Activated CD4-positive, alpha-beta T cell treated with anti-CD3 and anti-CD28 coated beads for 36 hours (primary cell): ENCODE measurements at regions not wholly inside any gene's neighbourhood (a gene's known extent, or its start where the extent isn't known, plus 50 kb on each side); places are given as distances from the start of the nearest gene placed in this dataset.

Source experiments
- ATAC-seq: fragments of 200-7000 bp; cut with Tn5 transposase; one replicate; pipeline ENCODE4 v1.10.0; 2021; ENCODE audit warnings: mild to moderate bottlenecking, moderate library complexity
- CTCF ChIA-PET: fragments of 350-600 bp; sonication (Branson Sonifier 250); formaldehyde crosslinking; loops from one replicate; lab custom pipeline; 2021; ENCODE audit warnings: antibody characterized with exemption; lab: Charles Lee
- POLR2A ChIA-PET: fragments of 350-600 bp; sonication (Branson Sonifier 250); formaldehyde crosslinking; loops from one replicate; lab custom pipeline; 2021; ENCODE audit warnings: antibody characterized with exemption, inconsistent platforms; lab: Charles Lee
- DNase-seq: peaks from one replicate; pipeline ENCODE4 v3.0.0-alpha.2; 2020
- H3K27ac Mint-ChIP-seq: one replicate; pipeline ENCODE4 v1.8.0; 2021; ENCODE audit warnings: mixed read lengths
- H3K27me3 Mint-ChIP-seq: one replicate; pipeline ENCODE4 v1.8.0; 2021; ENCODE audit warnings: mixed read lengths
- H3K36me3 Mint-ChIP-seq: one replicate; pipeline ENCODE4 v1.8.0; 2021; ENCODE audit warnings: low read depth, mixed read lengths
- H3K4me1 Mint-ChIP-seq: one replicate; pipeline ENCODE4 v1.8.0; 2021; ENCODE audit warnings: mixed read lengths
- H3K4me3 Mint-ChIP-seq: one replicate; pipeline ENCODE4 v1.8.0; 2021; ENCODE audit warnings: mild to moderate bottlenecking, moderate library complexity, mixed read lengths
- H3K9me3 Mint-ChIP-seq: one replicate; pipeline ENCODE4 v1.8.0; 2021; ENCODE audit warnings: low read depth, mixed read lengths
- intact Hi-C, 2 experiments: fragments of 100-400 bp; cut with DNase I in 1 of 2; cut with micrococcal nuclease in 1 of 2; formaldehyde crosslinking; loops; one replicate each; pipeline versions ENCODE4 v1.14.2 to v1.15.1; 2022 to 2024; cut with DNase I, micrococcal nuclease

DNA sequence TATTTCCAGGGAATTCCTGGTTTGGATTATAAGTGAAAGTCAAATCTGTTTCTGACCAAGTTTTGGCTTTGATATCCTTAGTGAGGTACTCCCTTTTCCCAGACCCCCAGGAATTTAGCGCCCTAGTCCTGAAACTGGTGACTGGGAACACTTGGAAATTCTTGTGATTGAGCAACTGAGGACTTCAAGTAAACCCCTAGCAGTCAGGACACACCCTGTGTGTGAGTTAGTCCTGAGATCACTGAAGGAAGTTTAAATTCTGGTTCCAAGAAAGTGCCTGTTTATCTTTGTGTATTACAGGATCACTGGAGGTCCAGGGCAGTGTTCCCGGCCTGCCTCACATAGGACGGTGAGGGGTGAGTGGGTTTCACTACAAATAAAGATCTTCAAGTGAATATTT, 95.1 kb upstream of the F3 start:
- ChIA-PET POLR2A (no interaction called here), CTCF (no interaction called here)
- Mint-ChIP-seq H3K36me3 (no peaks in the 10 kb centered on the region), H3K9me3 (no peaks in the 10 kb centered on the region), H3K4me3 (no peak overlapping the region), H3K27ac (no peak overlapping the region), H3K27me3 (peaks cover 5% of the 10 kb centered on the region), H3K4me1 (no peaks in the 10 kb centered on the region)
- ATAC-seq, result no peak
- intact Hi-C loops, result no loop called here
- no peak for DNase-seq

DNA sequence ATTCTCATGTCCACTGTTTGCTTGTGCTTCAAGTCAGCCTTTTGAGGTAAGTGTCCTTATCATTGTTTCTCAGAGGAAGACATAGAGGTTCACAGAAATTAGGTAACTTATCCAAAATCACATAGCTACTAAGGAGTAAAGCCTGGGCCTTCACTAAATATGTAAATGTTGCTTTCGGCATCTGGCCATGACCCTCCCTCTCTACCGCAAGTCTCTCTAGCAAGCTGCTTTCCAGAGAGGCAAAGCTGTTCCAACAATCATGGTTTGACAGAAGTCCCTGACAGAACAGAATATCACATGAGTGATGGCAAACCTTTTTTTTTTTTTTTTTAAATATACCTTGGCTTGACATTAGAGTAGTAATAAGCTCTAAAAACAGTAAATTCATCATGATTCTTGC, 94.5 kb upstream of the F3 start:
- ChIA-PET CTCF (interaction anchor here (0.6 kb wide), 1 partner anchor 323 kb away, joined by 6 read pairs; no protein-coding TSS in a partner anchor), POLR2A (no interaction called here)
- no peak overlapping the region for H3K4me3 Mint-ChIP-seq
- no peaks in the 10 kb centered on the region for H3K36me3 Mint-ChIP-seq
- peaks cover 5% of the 10 kb centered on the region for H3K27me3 Mint-ChIP-seq
- DNase-seq (no peak), ATAC-seq (no peak)
- H3K4me1 Mint-ChIP-seq, result no peaks in the 10 kb centered on the region
- intact Hi-C loops, result no loop called here
- no peak overlapping the region for H3K27ac Mint-ChIP-seq
- no peaks in the 10 kb centered on the region for H3K9me3 Mint-ChIP-seq

DNA sequence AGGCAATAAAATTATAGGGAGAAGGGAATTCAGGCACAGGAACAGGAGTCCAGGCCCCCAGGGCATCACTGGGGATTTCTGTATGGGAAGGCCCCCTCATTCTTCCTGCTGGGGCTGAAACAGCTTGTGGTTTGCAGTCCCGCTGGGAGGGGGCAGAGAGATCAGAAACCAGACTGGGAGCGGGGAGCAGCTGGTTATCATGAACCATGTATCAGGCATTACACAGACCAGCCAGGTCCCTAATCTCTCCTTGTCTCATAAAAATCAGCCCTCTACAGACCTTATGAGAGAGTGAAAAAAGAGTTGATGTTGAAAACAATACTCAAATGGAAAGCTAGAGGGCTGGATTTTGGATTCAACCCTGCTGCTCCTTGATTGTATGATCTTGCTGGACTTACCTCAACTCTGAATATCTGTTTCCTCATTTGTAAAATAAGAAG, 93.4 kb upstream of the F3 start:
- CTCF ChIA-PET, result interaction anchor here (1.6 kb wide), 1 partner anchor 75 kb away, joined by 4 read pairs; no protein-coding TSS in a partner anchor
- POLR2A ChIA-PET, result no interaction called here
- no peak overlapping the region for H3K27ac Mint-ChIP-seq
- no peak overlapping the region for H3K4me3 Mint-ChIP-seq
- H3K9me3 Mint-ChIP-seq, result no peaks in the 10 kb centered on the region
- no peaks in the 10 kb centered on the region for H3K36me3 Mint-ChIP-seq
- H3K4me1 Mint-ChIP-seq, result no peaks in the 10 kb centered on the region
- peaks cover 5% of the 10 kb centered on the region for H3K27me3 Mint-ChIP-seq
- intact Hi-C loops, result no loop called here
- DNase-seq (no peak), ATAC-seq (no peak)

DNA sequence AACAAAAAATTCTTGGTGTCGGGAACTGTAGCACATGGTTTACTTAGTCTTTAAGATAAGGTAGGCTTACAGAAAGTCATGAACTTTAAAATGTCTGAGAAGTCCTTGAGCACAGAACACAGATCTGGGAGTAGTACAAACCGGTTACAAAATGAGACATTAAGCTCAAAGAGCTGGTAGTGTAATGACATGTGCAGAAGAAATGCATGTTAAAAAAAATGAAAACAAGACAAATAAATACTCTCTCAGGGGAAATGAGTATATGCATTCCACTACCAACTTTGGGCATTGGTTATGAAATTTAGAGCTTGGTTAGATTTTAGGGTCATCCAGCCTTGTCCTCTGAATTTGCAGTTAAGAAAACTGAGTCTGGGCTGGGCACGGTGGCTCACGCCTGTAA, 91.5 kb upstream of the F3 start:
- CTCF ChIA-PET, result no interaction called here
- DNase-seq (no peak), ATAC-seq (no peak)
- Mint-ChIP-seq H3K36me3 (no peaks in the 10 kb centered on the region), H3K4me1 (no peaks in the 10 kb centered on the region), H3K27me3 (peaks cover 5% of the 10 kb centered on the region), H3K4me3 (no peak overlapping the region), H3K9me3 (no peaks in the 10 kb centered on the region), H3K27ac (no peak overlapping the region)
- POLR2A ChIA-PET, result no interaction called here
- intact Hi-C loops, result no loop called here

DNA sequence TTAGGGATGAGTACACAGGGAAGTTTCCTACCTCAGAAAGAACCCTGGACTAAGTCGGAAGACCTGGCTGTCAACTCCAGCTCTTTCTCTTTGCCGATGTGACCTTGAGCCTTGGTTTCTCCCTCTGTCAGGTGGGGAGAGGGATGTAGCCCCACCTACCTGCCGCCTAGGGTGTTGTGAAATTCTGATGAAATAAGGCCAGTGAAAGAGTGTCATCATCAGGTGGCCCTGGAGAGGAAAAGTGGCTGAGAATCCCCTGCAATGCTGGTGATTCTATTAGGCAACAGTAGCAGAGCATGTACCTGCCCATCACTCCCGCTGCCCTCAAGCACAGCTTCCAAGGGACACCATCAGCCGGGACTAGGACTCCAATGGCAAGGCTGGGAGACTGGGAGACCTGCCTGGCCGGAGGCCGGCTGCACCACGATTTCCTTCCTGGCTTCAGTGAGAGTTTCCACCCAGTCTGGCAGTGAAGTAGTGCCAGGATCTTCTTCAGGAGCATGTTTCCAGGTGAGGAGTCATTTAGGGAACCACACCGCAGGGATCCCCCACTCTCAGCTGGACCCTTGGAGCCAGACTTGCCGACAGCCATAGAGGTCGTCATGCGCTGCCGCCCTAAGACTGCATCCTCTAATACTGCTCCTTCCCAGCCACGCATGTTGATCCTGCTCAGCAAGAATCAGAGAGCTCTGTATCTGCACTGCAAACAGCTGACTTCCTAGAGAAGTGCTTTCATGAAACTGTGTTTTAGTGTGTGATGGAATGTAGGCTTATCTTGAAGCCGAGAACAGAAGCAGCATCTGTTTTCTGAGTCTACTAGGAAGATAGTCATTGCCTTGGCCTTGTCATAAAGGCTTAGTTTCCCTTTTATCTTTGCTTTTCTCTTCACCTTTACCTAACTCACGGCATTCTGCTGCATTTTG, 88.0 kb upstream of the F3 start:
- CTCF ChIA-PET, result interaction anchor here (0.8 kb wide), 1 partner anchor 295 kb away, joined by 3 read pairs; no protein-coding TSS in a partner anchor
- ATAC-seq, result no peak

DNA sequence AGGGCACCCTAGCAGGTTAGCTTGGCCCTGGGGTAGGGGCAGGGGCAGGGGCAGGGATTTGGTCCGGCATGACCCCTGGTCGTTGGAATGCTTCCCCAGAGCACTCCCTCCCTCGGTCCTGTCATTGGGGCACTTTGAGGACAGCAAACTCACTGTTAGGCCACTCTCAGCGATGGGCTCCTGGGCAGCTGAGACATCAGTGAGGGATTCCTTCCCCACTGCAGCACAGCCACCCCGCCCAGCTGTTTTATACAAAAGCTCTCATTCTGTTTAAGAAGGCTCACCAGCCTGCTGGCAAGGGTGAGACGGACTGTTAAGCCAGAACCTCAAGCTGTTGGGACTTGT, 86.9 kb upstream of the F3 start:
- no peak overlapping the region for H3K27ac Mint-ChIP-seq
- ChIA-PET POLR2A (no interaction called here), CTCF (no interaction called here)
- H3K4me3 Mint-ChIP-seq, result no peak overlapping the region
- DNase-seq, result no peak
- H3K9me3 Mint-ChIP-seq, result no peaks in the 10 kb centered on the region
- H3K36me3 Mint-ChIP-seq, result no peaks in the 10 kb centered on the region
- H3K4me1 Mint-ChIP-seq, result no peaks in the 10 kb centered on the region
- no peak for ATAC-seq
- intact Hi-C loops, result no loop called here
- peaks cover 3% of the 10 kb centered on the region for H3K27me3 Mint-ChIP-seq

More for the DNA sequence above, 88.0 kb upstream of the F3 start:
- no peak for DNase-seq
- H3K27ac Mint-ChIP-seq, result no peak overlapping the region
- H3K4me1 Mint-ChIP-seq, result no peaks in the 10 kb centered on the region
- intact Hi-C loops, result no loop called here
- H3K4me3 Mint-ChIP-seq, result no peak overlapping the region
- H3K9me3 Mint-ChIP-seq, result no peaks in the 10 kb centered on the region
- POLR2A ChIA-PET, result no interaction called here
- no peaks in the 10 kb centered on the region for H3K36me3 Mint-ChIP-seq
- H3K27me3 Mint-ChIP-seq, result peaks cover 5% of the 10 kb centered on the region

DNA sequence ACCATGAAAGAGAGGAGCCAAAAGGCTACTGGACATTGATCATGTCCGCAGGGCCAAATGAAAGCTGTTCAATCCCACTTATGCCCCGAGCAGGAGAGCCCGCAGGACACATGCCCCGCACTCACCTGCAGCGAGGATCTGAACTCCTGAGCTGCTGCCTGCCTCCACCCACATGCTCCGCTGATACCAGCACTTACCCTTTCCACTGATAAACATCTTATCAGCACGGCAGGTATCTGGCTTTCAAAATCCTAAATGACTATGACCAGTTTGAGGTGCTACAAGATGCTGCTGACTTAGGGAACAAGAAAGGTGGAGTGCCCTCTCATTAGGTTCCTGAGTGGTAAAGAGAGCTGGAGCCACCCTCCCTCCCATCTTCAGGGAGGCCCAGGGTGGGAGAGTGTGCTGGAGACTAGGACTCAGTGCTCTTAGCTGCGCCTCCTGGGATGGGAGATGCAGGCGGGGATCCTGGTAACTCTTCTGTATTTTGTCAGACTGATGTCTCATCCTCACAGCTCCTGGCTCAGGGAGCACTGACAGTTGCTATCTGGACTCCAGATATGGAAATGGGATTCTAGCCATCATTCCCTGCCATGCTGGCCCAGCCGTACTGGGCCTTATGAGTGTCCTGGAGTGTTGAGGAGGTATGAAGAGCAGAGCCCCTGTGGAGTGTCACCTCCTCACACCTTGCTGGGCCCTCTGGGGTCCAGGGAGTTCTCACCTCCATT, 86.4 kb upstream of the F3 start:
- no peak overlapping the region for H3K4me3 Mint-ChIP-seq

DNA sequence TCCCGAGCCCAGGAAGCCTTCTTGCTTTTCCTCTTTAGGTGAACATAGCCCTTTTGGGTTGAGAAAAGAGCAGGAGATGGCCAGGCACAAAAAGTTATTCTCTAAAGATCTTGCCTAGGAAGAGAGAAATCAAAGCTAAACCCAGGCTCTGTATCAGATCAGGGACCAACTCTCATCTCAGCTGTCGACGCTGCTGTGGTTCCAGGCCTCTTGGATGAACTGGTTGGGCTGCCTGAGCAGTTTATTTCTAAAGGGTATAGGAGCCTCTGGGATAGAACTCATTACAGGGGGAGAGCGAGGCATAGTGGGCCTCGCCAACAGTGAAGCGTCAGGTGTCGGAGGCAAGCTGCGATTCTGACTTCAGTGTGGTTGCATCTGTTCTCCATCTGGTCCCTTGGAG, 82.6 kb upstream of the F3 start:
- no peak for ATAC-seq
- POLR2A ChIA-PET, result no interaction called here
- H3K27ac Mint-ChIP-seq, result no peak overlapping the region
- no peaks in the 10 kb centered on the region for H3K27me3 Mint-ChIP-seq
- H3K9me3 Mint-ChIP-seq, result no peaks in the 10 kb centered on the region
- intact Hi-C loops, result no loop called here
- CTCF ChIA-PET, result interaction anchor here (0.8 kb wide), 1 partner anchor 31 kb away, joined by 5 read pairs; no protein-coding TSS in a partner anchor
- H3K36me3 Mint-ChIP-seq, result no peaks in the 10 kb centered on the region
- H3K4me1 Mint-ChIP-seq, result no peaks in the 10 kb centered on the region
- no peak overlapping the region for H3K4me3 Mint-ChIP-seq
- no peak for DNase-seq

More for the DNA sequence above, 86.4 kb upstream of the F3 start:
- ATAC-seq (no peak), DNase-seq (no peak)
- Mint-ChIP-seq H3K9me3 (no peaks in the 10 kb centered on the region), H3K4me1 (no peaks in the 10 kb centered on the region), H3K36me3 (no peaks in the 10 kb centered on the region), H3K27ac (no peak overlapping the region), H3K27me3 (peaks cover 1% of the 10 kb centered on the region)
- ChIA-PET CTCF (no interaction called here), POLR2A (no interaction called here)
- intact Hi-C loops, result no loop called here

DNA sequence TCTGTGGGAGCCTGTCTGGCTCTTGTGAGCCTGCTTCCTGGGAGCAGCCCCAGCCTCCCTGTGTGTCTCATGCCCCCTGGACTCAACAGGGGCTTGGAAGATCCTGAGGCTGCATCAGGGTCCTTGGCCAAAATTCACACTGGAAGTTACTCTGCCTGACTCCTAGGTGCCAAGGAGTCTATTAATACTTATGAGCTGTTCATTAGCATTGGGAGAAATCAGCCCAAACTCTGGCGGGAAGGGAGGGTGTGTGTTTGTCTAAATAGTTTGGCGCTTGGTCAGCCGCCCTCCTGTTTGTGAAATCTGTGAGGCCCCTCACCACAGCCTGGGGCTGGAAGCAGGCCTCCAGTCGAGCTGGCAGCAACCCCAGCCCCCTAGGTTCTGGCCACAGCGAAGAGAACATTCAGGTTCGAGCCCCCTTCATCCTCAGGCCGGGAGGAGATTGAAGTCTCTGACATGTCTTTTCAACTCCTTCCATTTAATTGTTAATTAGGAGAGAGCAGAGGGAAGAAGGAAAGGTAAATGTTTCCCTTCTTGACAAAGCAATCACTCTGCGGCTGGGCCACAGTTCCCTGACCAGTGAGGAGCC, 82.1 kb upstream of the F3 start:
- CTCF ChIA-PET, result interaction anchor here (0.8 kb wide), 1 partner anchor 31 kb away, joined by 5 read pairs; no protein-coding TSS in a partner anchor
- Mint-ChIP-seq H3K4me3 (no peak overlapping the region), H3K9me3 (no peaks in the 10 kb centered on the region), H3K27ac (no peak overlapping the region), H3K27me3 (no peaks in the 10 kb centered on the region), H3K36me3 (no peaks in the 10 kb centered on the region), H3K4me1 (no peaks in the 10 kb centered on the region)
- POLR2A ChIA-PET, result no interaction called here
- DNase-seq (no peak), ATAC-seq (no peak)
- intact Hi-C loops, result no loop called here

DNA sequence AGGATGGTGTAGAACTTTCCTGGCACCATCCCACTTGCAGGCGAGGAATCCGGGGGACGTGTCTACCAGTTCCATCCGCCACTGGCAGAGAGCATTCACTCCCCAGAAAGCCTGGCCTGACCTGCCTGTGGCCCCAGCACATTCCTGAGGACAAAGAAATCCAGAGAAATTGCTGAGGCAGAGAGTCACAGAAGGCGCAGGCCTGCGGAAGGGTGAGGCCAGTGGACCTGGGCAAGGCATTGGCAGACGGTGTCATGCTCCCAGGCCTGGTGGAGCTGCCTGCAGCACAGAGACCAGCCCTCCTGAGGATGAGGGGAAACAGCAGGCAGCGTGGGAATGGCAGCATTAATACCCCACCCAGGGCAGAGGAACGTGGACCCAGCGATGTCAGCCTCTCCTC, 81.2 kb upstream of the F3 start:
- intact Hi-C loops, result no loop called here
- peaks cover 4% of the 10 kb centered on the region for H3K9me3 Mint-ChIP-seq
- CTCF ChIA-PET, result no interaction called here
- DNase-seq (no peak), ATAC-seq (no peak)
- H3K36me3 Mint-ChIP-seq, result no peaks in the 10 kb centered on the region
- POLR2A ChIA-PET, result no interaction called here
- H3K4me1 Mint-ChIP-seq, result no peaks in the 10 kb centered on the region
- H3K4me3 Mint-ChIP-seq, result no peak overlapping the region
- H3K27me3 Mint-ChIP-seq, result no peaks in the 10 kb centered on the region
- H3K27ac Mint-ChIP-seq, result no peak overlapping the region

DNA sequence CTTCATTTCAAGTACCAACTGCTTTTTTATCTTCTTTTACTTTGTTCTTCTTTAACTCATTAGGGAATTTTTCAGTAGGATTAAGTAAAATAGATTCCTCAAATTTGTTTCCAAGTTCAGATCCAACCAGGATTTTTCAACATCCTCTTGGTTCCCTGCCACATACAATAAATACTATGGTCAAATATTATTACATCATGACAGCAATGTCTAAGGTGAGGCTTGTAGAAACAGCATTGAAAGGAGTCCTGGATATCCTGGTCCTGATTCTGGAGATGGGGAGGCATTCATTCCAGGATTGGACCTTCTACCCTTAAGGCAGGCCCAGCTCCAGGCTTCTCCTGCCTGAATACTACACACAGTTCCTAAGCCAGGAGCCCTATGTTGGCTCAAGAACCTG, 80.2 kb upstream of the F3 start:
- POLR2A ChIA-PET, result no interaction called here
- intact Hi-C loops, result no loop called here
- DNase-seq (no peak), ATAC-seq (no peak)
- H3K9me3 Mint-ChIP-seq, result peaks cover 4% of the 10 kb centered on the region
- no peaks in the 10 kb centered on the region for H3K36me3 Mint-ChIP-seq
- H3K27me3 Mint-ChIP-seq, result no peaks in the 10 kb centered on the region
- H3K27ac Mint-ChIP-seq, result no peak overlapping the region
- no peak overlapping the region for H3K4me3 Mint-ChIP-seq
- CTCF ChIA-PET, result no interaction called here
- no peaks in the 10 kb centered on the region for H3K4me1 Mint-ChIP-seq
